Psoas muscle (tissue), 7 donors: ENCODE measurements at regions not wholly inside any gene's neighbourhood (a gene's known extent, or its start where the extent isn't known, plus 50 kb on each side); places are given as distances from the start of the nearest gene placed in this dataset.

Experiments used
- ATAC-seq, 4 donors: fragments of 200-7000 bp; cut with Tn5 transposase; one replicate each; pipeline ENCODE4 v1.9.1; 2020; ENCODE audit warnings: moderate library complexity in 3 of 4, mild to moderate bottlenecking in 2 of 4
- DNase-seq, 2 donors: peaks; one replicate each; pipeline ENCODE4 v3.0.0-alpha.2; 2020
- H3K27ac ChIP-seq: fragments of 200-600 bp; one replicate; pipeline ENCODE4 v1.8.0; 2022
- H3K27me3 ChIP-seq, 3 donors: fragments of 200-600 bp in 1 of 3; one replicate each; pipeline versions ENCODE4 v1.6.1 to v1.8.0; 2013 to 2022; ENCODE audit warnings: low read length in 2 of 3, mild to moderate bottlenecking in 2 of 3, moderate library complexity in 1 of 3; ENCODE audit not compliant: insufficient read depth in 3 of 3
- H3K36me3 ChIP-seq, 2 donors: fragments of 200-600 bp in 1 of 2; one replicate each; pipeline versions ENCODE4 v1.6.1 to v1.8.0; 2013 to 2022; ENCODE audit warnings: low read depth in 1 of 2, mild to moderate bottlenecking in 1 of 2, moderate library complexity in 1 of 2; ENCODE audit not compliant: insufficient read depth in 1 of 2
- H3K4me1 ChIP-seq: fragments of 200-600 bp; one replicate; pipeline ENCODE4 v1.8.0; 2022
- H3K4me3 ChIP-seq: fragments of 200-600 bp; one replicate; pipeline ENCODE4 v1.8.0; 2022; ENCODE audit warnings: mild to moderate bottlenecking
- H3K9me3 ChIP-seq: fragments of 200-600 bp; one replicate; pipeline ENCODE4 v1.8.0; 2022
- WGBS, 3 donors: extraction: QIAGEN DNeasy Blood & Tissue Kit; methylation state at CpG; one replicate each; pipeline versions ENCODE4 v1.1.6 to v1.1.7; 2013; 5-methylcytosine and 5-hydroxymethylcytosine counted together
- intact Hi-C, 2 donors: fragments of 100-400 bp; cut with DNase I; formaldehyde crosslinking; loops; one replicate each; pipeline versions ENCODE4 v1.11.0 to v1.14.2; 2022
- TF ChIP-seq, protein P1 (sequence below): fragments of 200-600 bp; IDR thresholded peaks from one replicate; pipeline ENCODE4 v1.8.0; 2022; ENCODE audit warnings: antibody characterized with exemption
- donor health status: healthy with polysubstance abuse.
- donor health status: DM: no; HTN: no; CAD: no; lungs with moderate emphysema.
- donor health status: Bipolar disorder and iron deficiency.
- donor health status: healthy.
- donor health status: DM: yes; HTN: yes; CAD: no.
- donor health status: DM: no; HTN: no; CAD: no.
- donor health status: DM: yes; HTN: yes; CAD: no.

DNA sequence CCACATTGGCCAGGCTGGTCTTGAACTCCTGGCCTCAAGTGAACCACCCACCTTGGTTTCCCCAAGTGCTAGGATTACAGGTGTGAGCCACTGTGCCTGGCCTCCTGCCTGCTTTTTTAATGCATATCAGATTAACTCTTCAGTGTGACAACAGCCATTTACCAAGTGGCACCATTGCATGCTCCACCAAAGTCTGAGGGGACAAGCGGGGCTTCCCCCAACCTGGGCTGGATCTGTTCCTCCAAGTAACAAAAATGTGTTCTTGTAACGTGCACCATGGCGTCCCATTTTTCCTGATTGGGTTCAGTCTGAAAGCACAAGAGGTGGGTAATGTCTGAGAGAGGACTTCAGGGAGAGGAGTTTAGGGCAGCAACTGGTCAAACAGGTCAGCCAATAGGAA lies 77.8 kb downstream of the TEX29 start:
- H3K27me3 ChIP-seq: no peaks in the 10 kb centered on the region
- no peak for DNase-seq

DNA sequence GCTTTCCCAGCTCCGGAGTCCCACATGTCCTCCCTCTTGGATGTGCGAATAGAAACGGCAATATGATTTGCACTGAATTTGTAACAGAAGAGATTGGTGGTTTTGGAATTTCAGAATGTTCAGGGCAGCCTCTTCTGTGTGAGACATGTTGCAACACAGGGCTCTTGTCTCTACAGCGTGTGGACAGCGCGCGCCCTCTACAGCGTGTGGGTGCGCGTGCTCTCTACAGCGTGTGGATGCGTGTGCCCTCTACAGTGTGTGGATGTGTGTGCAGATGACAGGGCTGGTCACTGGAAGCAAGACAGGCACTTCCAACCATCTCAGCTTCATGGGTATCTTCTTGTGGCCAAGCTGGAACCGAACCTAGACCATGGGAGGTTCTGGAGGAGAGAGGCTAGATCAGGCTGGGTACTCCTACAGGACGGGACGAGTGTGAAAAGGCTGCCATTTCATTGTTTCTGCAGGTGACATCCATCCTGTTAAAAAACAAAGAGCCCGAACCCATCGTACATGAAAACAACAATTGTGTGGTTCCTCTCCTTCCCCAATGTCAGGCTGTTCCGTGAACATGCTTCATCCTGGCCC lies 78.4 kb downstream of the TEX29 start:
- DNase-seq: no peak
- Histone ChIP-seq H3K27ac (no peak overlapping the region), H3K4me3 (no peak overlapping the region), H3K36me3 (no peaks in the 10 kb centered on the region), H3K9me3 (no peaks in the 10 kb centered on the region), H3K27me3 (no peaks in the 10 kb centered on the region), H3K4me1 (no peaks in the 10 kb centered on the region)
- TF ChIP-seq, protein P1, sequence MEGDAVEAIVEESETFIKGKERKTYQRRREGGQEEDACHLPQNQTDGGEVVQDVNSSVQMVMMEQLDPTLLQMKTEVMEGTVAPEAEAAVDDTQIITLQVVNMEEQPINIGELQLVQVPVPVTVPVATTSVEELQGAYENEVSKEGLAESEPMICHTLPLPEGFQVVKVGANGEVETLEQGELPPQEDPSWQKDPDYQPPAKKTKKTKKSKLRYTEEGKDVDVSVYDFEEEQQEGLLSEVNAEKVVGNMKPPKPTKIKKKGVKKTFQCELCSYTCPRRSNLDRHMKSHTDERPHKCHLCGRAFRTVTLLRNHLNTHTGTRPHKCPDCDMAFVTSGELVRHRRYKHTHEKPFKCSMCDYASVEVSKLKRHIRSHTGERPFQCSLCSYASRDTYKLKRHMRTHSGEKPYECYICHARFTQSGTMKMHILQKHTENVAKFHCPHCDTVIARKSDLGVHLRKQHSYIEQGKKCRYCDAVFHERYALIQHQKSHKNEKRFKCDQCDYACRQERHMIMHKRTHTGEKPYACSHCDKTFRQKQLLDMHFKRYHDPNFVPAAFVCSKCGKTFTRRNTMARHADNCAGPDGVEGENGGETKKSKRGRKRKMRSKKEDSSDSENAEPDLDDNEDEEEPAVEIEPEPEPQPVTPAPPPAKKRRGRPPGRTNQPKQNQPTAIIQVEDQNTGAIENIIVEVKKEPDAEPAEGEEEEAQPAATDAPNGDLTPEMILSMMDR: no peak
- intact Hi-C loops: no loop called here
- WGBS, 3 donors: 80 to 84% (median 82%) methylated on average over 18 of the region's 18 CpGs
- no peak for ATAC-seq

More for the DNA sequence above, 77.8 kb downstream of the TEX29 start:
- WGBS, 3 donors: 86 to 97% (median 88%) methylated on average over 3 of the region's 3 CpGs
- no peak overlapping the region for H3K27ac ChIP-seq
- TF ChIP-seq, protein P1: no peak
- no peak for ATAC-seq
- H3K4me3 ChIP-seq: no peak overlapping the region
- H3K9me3 ChIP-seq: no peaks in the 10 kb centered on the region
- intact Hi-C loops: no loop called here
- H3K36me3 ChIP-seq: no peaks in the 10 kb centered on the region
- H3K4me1 ChIP-seq: no peaks in the 10 kb centered on the region

DNA sequence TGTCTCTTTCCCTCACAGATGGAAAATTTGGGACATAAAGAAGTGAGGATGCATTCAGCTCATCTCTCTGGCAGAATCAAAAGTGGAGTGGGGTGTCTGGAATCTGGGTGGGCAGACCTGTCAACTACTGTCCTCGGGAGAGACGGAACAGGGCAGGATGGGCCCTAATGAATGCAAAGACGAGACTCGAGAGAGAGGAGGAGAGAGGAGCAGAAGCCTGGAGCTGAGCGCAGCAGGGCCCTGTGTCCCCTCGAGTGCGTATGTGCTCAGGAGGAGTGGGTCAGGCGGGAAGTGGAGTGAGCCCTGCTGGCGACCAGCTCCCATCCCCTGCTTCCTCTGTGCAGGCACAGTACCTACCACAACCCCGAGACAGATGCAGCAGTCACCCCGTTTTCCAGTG lies 78.9 kb downstream of the TEX29 start:
- H3K36me3 ChIP-seq: no peaks in the 10 kb centered on the region
- no peak overlapping the region for H3K27ac ChIP-seq
- intact Hi-C loops: no loop called here
- H3K4me1 ChIP-seq: no peaks in the 10 kb centered on the region
- DNase-seq (no peak), ATAC-seq (no peak)
- H3K9me3 ChIP-seq: no peaks in the 10 kb centered on the region
- 79 to 84% (median 81%) methylated on average over 11 of the region's 11 CpGs for WGBS, 3 donors
- TF ChIP-seq, protein P1: no peak
- H3K4me3 ChIP-seq: no peak overlapping the region
- H3K27me3 ChIP-seq: peaks cover 0 to 1% (median 0%) of the 10 kb centered on the region in 3 donors

GRCh38 chr13:111399776-111400538 lies 79.5 kb downstream of the TEX29 start:
- TF ChIP-seq, protein P1: no peak
- Histone ChIP-seq H3K27me3 (peaks cover 0 to 7% (median 0%) of the 10 kb centered on the region in 3 donors), H3K4me1 (no peaks in the 10 kb centered on the region), H3K9me3 (no peaks in the 10 kb centered on the region), H3K4me3 (no peak overlapping the region), H3K27ac (no peak overlapping the region), H3K36me3 (no peaks in the 10 kb centered on the region)
- 80 to 89% (median 88%) methylated on average over 18 of the region's 18 CpGs for WGBS, 3 donors
- ATAC-seq (no peak), DNase-seq (no peak)
- intact Hi-C loops: no loop called here
